Right ventricle myocardium inferior (tissue), 1 donor: ENCODE measurements at regions not wholly inside any gene's neighbourhood (a gene's known extent, or its start where the extent isn't known, plus 50 kb on each side); places are given as distances from the start of the nearest gene placed in this dataset.

Experiments used
- ATAC-seq: fragments of 200-7000 bp; cut with Tn5 transposase; one replicate; pipeline ENCODE4 v1.9.1; 2020; ENCODE audit warnings: mild to moderate bottlenecking, moderate library complexity
- DNase-seq: peaks from one replicate; pipeline ENCODE4 v3.0.0; 2021; ENCODE audit errors: missing footprints
- intact Hi-C: fragments of 100-400 bp; cut with DNase I; formaldehyde crosslinking; loops from one replicate; pipeline ENCODE4 v1.11.0; 2022
- donor health status: DM: no; HTN: yes; CAD: no; lungs with severe emphysema.

DNA sequence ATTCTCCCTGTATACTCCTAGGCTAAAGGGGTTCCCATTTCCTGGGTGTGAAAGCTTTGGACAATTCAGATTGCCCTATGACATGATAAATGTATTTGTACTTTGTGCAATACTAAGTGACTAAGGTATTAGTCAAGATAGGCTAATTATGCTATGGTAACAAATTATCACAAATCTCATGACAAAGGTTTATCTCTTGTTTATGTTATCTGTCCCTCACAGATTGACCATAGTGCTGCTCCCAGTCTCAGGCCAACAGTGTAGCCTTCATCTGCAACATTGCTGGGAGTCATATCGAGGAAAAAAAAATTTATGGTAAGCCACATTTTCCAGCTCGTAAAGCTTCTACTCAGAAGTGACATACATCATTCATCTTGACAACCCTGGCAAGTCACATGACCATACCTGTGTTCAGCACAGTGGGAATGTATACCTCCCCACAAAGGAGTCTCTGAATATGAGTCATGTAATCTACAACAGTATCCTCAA, 346.2 kb downstream of the IGSF11 start:
- ATAC-seq: no peak
- intact Hi-C loops: no loop called here
- no peak for DNase-seq

GRCh38 chr3:118692416-118692815, 342.2 kb downstream of the IGSF11 start:
- intact Hi-C loops: no loop called here
- no peak for DNase-seq
- ATAC-seq: no peak

DNA sequence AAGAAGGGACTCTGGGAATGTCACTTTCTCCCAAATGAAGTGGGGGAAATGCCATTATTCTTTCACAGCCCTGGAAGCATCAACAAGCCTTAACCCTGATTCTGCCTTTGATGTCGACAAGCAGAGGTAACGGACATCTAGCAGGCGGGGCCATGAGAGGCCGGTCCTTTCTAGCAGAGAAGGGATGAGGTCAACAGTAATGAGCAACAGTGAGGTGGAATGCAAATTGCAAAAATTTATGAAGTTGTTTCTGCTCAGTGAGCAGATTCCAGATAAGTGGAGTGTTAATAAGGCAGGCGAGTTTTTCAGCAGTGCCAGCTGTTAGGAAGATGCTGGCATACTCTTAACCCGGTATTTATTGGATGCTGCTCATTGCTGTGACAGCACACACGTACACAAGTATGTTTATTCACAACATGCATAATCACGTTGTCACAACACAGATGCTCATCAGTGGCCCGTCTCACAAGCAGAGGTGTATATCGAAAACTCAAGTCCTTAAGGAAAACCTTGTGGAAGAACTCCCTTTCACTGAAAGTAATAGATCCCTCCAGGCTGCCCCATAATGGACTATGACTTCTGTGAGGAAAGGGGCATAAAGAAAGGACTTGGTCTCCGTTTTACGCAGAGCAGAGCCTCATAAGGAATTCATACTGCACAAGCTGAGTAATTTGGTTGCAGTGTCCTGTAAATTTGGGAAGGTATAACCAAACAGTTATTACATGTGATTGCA, 329.0 kb downstream of the IGSF11 start:
- ATAC-seq (no peak), DNase-seq (peak; percentile 37)
- intact Hi-C loops: no loop called here

GRCh38 chr3:118707991-118708390, 326.7 kb downstream of the IGSF11 start:
- no peak for DNase-seq
- intact Hi-C loops: no loop called here
- no peak for ATAC-seq

- intact Hi-C loops: no loop called here
- DNase-seq (no peak), ATAC-seq (no peak)
Measured at GRCh38 chr3:118710532-118710931, 324.1 kb downstream of the IGSF11 start.

GRCh38 chr3:118713502-118714207, 321.0 kb downstream of the IGSF11 start:
- ATAC-seq: no peak
- no peak for DNase-seq
- intact Hi-C loops: no loop called here

DNA sequence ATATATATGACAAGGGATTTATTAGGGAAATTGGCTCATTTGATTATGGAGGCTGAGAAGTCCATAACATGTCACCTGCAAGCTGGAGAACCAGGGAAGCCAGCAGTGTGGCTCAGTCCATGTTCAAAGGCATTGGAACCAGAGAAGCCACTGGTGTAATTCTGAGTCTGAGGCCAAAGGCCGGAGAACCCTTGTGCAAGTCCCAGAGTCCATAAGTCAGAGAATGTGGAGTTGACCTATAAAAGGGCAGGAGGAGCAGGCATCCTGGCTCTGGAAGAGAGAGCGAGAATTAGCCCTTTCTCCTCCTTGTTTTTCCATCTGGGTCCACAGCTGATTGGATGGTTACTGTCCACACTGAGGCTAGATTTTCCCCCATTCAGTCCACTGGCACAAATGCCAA, 319.8 kb downstream of the IGSF11 start:
- intact Hi-C loops: no loop called here
- ATAC-seq (no peak), DNase-seq (no peak)

DNA sequence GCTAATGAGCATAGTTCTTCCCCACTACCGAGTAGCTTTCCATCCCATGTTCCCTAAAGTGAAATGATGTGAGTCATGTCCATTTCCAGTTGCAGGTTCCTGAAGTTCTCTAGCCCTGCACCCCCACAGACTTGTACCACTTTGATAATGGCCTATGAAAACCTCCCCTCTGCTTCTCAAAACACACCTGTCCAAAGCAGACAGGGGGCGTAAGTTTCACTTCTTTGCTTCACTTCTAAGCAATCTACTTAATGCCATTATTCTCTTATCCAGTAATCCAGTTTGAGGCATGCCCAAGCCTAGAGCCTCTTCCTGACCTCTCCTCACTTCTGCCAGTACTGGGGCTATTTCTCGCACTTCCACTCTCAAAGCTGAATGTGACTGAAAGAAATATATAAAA, 305.1 kb downstream of the IGSF11 start:
- ATAC-seq (no peak), DNase-seq (no peak)
- intact Hi-C loops: no loop called here

GRCh38 chr3:118734664-118735063, 300.0 kb downstream of the IGSF11 start:
- DNase-seq: no peak
- no peak for ATAC-seq

GRCh38 chr3:118736107-118736506, 298.5 kb downstream of the IGSF11 start:
- ATAC-seq (no peak), DNase-seq (no peak)
- intact Hi-C loops: no loop called here

More at GRCh38 chr3:118734664-118735063, 300.0 kb downstream of the IGSF11 start:
- intact Hi-C loops: no loop called here

DNA sequence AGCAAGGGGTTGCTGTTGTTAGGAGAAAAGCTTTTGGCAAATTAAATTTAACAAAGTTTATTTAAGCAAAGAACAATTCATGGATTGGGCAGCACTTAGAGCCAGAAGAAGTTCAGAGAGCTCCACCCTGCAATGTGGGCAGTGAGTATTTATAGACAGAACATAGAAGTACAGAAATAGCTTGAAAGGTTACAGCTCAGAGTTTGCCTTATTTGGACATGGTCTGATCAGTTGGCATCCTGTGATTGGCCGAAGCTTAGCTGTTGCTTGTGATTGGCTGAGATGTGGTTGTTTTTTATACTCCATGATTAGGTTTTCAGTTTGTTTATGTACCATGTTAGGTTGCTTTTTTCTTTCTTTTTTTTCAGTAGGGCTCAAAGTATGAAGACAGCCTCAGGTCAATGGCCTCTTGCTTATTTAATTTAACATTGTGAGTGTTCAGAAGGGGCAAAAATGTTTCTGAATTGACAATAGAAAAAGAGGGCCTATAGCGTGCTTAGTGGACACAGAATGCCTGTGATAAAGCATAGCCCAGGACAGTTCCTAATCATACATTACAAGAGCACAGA, 293.8 kb downstream of the IGSF11 start:
- ATAC-seq: no peak
- intact Hi-C loops: no loop called here
- DNase-seq: no peak

- ATAC-seq: no peak
- intact Hi-C loops: no loop called here
- DNase-seq: no peak
Measured at GRCh38 chr3:118742760-118743159, 291.9 kb downstream of the IGSF11 start.

DNA sequence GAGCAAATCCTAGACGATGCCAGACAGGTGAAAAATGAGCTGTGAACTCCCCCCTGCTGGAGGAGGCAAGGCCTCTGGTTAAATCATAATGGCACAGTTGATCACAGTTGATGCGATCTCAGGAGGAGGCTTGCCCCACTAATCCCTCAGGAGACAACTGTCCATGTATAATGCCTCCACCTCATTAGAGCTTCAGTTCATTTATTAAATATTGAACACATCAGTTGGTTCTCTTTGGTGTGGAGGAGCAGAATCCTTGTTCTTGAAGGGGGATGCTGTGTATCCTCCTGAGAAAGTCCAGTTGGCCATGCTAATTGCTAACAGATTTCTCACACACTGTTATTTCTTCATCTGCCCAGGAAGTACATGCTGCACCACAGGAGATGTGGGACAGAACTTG, 290.5 kb downstream of the IGSF11 start:
- intact Hi-C loops: no loop called here

GRCh38 chr3:118754406-118755252, 280.0 kb downstream of the IGSF11 start:
- no peak for ATAC-seq
- intact Hi-C loops: no loop called here
- DNase-seq: no peak

More for the DNA sequence above, 290.5 kb downstream of the IGSF11 start:
- no peak for ATAC-seq
- DNase-seq: no peak

- no peak for ATAC-seq
- DNase-seq: no peak
- intact Hi-C loops: no loop called here
Measured at GRCh38 chr3:118755253-118755801, 279.3 kb downstream of the IGSF11 start.

DNA sequence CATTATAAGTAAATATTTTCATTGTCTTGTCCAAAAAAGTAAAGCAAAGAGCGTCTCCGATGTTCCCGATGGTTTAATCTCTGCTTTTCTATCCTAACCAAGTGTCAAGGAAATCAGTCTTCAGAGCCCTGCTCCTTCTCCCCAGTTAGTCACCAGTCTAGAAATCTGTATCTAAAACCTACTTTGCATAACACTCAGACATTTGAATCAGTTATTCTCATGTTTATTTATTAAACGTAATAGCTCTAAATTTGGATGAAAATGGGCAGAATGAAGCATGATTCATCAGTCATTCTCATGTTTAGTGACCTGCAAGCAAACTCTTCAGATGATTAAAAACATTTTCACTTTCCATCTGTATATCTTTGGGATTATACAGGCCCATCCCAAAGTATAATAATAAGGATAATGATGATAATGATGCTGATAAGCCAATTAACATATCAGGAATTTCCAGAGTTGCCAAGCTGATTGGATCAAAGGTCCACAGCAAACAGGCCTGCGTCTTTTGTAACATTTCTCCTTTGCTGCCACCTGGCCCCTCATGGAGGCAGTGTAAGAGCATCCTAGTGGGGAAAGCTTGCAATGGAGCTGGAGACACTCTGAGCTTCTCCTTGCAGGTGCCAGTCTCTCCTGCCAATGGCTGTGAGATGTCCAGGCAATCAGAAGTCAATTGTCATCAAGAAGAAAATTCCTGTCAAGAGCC, 273.9 kb downstream of the IGSF11 start:
- intact Hi-C loops: no loop called here
- DNase-seq: no peak

GRCh38 chr3:118761291-118761606, 273.4 kb downstream of the IGSF11 start:
- intact Hi-C loops: no loop called here
- no peak for ATAC-seq

More for the DNA sequence above, 273.9 kb downstream of the IGSF11 start:
- no peak for ATAC-seq

GRCh38 chr3:118765636-118766305, 268.9 kb downstream of the IGSF11 start:
- intact Hi-C loops: no loop called here
- ATAC-seq: no peak
- DNase-seq: no peak

More at GRCh38 chr3:118761291-118761606, 273.4 kb downstream of the IGSF11 start:
- DNase-seq: no peak
